Liver (tissue), 3 donors: ENCODE measurements at regions not wholly inside any gene's neighbourhood (a gene's known extent, or its start where the extent isn't known, plus 50 kb on each side); places are given as distances from the start of the nearest gene placed in this dataset.

Experiments
- GABPA ChIP-seq, 2 donors: IDR thresholded peaks in 1 of 2; conservative IDR thresholded peaks in 1 of 2; 2 replicates each; pipeline ENCODE4 v1.6.1; 2016; ENCODE audit warnings: antibody characterized with exemption in 2 of 2, mild to moderate bottlenecking in 1 of 2, moderate library complexity in 1 of 2
- RAD21 ChIP-seq, 2 donors: IDR thresholded peaks; 2 replicates each; pipeline ENCODE4 v1.6.1; 2016; ENCODE audit warnings: antibody characterized with exemption in 2 of 2, mild to moderate bottlenecking in 2 of 2
- TAF1 ChIP-seq: conservative IDR thresholded peaks from 2 replicates; pipeline ENCODE4 v1.6.1; 2016; ENCODE audit warnings: antibody characterized with exemption, mild to moderate bottlenecking
- TF ChIP-seq, protein P1 (sequence below): fragments of 150-350 bp; IDR thresholded peaks from 2 replicates; pipeline ENCODE4 v1.5.1; 2017; ENCODE audit warnings: improper control_type of control experiment, low read depth, low read length; ENCODE audit not compliant: missing input control
- TF ChIP-seq, protein P2 (sequence below): IDR thresholded peaks from 2 replicates; pipeline ENCODE4 v1.6.1; 2016; ENCODE audit warnings: antibody characterized with exemption, mild to moderate bottlenecking
- TF ChIP-seq, protein P3 (sequence below): IDR thresholded peaks from 2 replicates; pipeline ENCODE4 v1.6.1; 2016; ENCODE audit warnings: antibody characterized with exemption
- donor health status: healthy.
- donor health status: healthy.

DNA sequence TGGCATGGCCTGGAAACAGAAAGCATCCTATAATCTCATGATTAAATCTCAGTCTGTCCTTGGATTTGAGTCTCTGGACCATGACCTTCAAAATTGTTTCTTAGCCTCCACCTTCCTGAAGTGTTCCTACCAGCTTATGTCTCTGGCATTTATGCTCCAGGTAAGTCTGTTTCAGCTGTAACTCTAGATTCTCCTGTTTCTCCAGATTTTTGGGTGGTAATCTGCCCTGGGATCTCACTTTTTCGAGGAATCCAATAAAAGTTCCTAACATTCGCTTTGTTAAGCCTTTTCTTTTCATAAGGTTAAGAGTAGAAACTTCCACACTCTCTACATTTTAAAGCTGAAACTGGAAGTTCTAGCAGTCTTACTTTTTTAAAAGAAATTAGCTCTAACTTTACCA is 318.5 kb downstream of the C6orf118 start:
- TF ChIP-seq, protein P1, sequence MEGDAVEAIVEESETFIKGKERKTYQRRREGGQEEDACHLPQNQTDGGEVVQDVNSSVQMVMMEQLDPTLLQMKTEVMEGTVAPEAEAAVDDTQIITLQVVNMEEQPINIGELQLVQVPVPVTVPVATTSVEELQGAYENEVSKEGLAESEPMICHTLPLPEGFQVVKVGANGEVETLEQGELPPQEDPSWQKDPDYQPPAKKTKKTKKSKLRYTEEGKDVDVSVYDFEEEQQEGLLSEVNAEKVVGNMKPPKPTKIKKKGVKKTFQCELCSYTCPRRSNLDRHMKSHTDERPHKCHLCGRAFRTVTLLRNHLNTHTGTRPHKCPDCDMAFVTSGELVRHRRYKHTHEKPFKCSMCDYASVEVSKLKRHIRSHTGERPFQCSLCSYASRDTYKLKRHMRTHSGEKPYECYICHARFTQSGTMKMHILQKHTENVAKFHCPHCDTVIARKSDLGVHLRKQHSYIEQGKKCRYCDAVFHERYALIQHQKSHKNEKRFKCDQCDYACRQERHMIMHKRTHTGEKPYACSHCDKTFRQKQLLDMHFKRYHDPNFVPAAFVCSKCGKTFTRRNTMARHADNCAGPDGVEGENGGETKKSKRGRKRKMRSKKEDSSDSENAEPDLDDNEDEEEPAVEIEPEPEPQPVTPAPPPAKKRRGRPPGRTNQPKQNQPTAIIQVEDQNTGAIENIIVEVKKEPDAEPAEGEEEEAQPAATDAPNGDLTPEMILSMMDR: no peak
- TF ChIP-seq GABPA (IDR thresholded peaks at IDR 0.05 in 1 of 2, conservative IDR thresholded peaks at IDR 0.05 in 1 of 2) (no peak), RAD21 (IDR thresholded peaks at IDR 0.05) (no peak), TAF1 (no peak)
- TF ChIP-seq, protein P2, sequence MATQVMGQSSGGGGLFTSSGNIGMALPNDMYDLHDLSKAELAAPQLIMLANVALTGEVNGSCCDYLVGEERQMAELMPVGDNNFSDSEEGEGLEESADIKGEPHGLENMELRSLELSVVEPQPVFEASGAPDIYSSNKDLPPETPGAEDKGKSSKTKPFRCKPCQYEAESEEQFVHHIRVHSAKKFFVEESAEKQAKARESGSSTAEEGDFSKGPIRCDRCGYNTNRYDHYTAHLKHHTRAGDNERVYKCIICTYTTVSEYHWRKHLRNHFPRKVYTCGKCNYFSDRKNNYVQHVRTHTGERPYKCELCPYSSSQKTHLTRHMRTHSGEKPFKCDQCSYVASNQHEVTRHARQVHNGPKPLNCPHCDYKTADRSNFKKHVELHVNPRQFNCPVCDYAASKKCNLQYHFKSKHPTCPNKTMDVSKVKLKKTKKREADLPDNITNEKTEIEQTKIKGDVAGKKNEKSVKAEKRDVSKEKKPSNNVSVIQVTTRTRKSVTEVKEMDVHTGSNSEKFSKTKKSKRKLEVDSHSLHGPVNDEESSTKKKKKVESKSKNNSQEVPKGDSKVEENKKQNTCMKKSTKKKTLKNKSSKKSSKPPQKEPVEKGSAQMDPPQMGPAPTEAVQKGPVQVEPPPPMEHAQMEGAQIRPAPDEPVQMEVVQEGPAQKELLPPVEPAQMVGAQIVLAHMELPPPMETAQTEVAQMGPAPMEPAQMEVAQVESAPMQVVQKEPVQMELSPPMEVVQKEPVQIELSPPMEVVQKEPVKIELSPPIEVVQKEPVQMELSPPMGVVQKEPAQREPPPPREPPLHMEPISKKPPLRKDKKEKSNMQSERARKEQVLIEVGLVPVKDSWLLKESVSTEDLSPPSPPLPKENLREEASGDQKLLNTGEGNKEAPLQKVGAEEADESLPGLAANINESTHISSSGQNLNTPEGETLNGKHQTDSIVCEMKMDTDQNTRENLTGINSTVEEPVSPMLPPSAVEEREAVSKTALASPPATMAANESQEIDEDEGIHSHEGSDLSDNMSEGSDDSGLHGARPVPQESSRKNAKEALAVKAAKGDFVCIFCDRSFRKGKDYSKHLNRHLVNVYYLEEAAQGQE: no peak
- TF ChIP-seq, protein P3, sequence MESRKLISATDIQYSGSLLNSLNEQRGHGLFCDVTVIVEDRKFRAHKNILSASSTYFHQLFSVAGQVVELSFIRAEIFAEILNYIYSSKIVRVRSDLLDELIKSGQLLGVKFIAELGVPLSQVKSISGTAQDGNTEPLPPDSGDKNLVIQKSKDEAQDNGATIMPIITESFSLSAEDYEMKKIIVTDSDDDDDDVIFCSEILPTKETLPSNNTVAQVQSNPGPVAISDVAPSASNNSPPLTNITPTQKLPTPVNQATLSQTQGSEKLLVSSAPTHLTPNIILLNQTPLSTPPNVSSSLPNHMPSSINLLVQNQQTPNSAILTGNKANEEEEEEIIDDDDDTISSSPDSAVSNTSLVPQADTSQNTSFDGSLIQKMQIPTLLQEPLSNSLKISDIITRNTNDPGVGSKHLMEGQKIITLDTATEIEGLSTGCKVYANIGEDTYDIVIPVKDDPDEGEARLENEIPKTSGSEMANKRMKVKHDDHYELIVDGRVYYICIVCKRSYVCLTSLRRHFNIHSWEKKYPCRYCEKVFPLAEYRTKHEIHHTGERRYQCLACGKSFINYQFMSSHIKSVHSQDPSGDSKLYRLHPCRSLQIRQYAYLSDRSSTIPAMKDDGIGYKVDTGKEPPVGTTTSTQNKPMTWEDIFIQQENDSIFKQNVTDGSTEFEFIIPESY: no peak
